GM12878 (cell line): ENCODE measurements at regions not wholly inside any gene's neighbourhood (a gene's known extent, or its start where the extent isn't known, plus 50 kb on each side); places are given as distances from the start of the nearest gene placed in this dataset.

Source experiments
- SMAD1 ChIP-seq: fragments of 450-650 bp; IDR thresholded peaks from 2 replicates; pipeline ENCODE4 v1.6.1; 2018; ENCODE audit warnings: mild to moderate bottlenecking, low read depth; ENCODE audit not compliant: partially characterized antibody
- SMAD5 ChIP-seq: IDR thresholded peaks from 2 replicates; pipeline ENCODE4 v1.6.1; 2016; ENCODE audit warnings: antibody characterized with exemption, low read depth
- TF ChIP-seq, protein P1 (sequence below): fragments of 450-650 bp; formaldehyde crosslinking; IDR thresholded peaks from 2 replicates; pipeline ENCODE4 v1.5.0; 2022; ENCODE audit warnings: mild to moderate bottlenecking, missing genetic modification characterization

DNA sequence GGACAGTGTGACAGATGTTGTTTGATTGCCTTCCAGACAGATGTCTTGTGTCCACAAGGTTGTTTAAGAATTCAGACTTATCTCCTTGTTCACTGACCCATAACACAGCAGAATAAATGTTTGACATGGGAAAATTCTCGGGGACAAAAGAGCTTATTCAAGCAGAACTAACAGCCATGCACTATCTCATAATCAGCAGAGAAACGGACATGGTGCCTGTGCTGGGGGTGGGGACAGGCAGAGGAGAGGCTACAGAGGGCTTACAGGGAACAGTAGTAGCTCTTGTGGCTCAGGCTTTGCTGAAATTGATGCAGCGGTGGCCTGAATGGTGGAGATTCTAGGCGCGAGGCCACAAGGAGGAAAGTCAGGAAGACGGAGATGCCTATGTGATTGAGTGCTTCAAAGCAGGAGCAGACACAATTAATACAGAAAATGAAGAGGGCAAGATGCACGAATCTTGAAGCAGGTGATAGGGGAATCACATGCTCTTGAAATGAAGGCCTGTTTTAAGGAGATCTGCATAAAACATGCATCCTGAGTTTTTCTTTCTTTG is 62.0 kb upstream of the CAB39 start:
- TF ChIP-seq SMAD1 (peak; percentile 83), SMAD5 (no peak)
- TF ChIP-seq, protein P1, sequence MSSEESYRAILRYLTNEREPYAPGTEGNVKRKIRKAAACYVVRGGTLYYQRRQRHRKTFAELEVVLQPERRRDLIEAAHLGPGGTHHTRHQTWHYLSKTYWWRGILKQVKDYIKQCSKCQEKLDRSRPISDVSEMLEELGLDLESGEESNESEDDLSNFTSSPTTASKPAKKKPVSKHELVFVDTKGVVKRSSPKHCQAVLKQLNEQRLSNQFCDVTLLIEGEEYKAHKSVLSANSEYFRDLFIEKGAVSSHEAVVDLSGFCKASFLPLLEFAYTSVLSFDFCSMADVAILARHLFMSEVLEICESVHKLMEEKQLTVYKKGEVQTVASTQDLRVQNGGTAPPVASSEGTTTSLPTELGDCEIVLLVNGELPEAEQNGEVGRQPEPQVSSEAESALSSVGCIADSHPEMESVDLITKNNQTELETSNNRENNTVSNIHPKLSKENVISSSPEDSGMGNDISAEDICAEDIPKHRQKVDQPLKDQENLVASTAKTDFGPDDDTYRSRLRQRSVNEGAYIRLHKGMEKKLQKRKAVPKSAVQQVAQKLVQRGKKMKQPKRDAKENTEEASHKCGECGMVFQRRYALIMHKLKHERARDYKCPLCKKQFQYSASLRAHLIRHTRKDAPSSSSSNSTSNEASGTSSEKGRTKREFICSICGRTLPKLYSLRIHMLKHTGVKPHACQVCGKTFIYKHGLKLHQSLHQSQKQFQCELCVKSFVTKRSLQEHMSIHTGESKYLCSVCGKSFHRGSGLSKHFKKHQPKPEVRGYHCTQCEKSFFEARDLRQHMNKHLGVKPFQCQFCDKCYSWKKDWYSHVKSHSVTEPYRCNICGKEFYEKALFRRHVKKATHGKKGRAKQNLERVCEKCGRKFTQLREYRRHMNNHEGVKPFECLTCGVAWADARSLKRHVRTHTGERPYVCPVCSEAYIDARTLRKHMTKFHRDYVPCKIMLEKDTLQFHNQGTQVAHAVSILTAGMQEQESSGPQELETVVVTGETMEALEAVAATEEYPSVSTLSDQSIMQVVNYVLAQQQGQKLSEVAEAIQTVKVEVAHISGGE: no peak
